CD4-positive, alpha-beta T cell treated with Interleukin-6 at 100 ng/mL for 8 hours (primary cell): ENCODE measurements at regions not wholly inside any gene's neighbourhood (a gene's known extent, or its start where the extent isn't known, plus 50 kb on each side); places are given as distances from the start of the nearest gene placed in this dataset.
"Not testable (repeated sequence)": the region's sequence is repeated elsewhere in the genome, so short reads cannot be mapped to it uniquely, and the experiment has no call there.

Source experiments
- DNase-seq: peaks from one replicate; pipeline ENCODE4 v3.0.0-alpha.2; 2020; ENCODE audit warnings: mixed read lengths, low spot score

DNA sequence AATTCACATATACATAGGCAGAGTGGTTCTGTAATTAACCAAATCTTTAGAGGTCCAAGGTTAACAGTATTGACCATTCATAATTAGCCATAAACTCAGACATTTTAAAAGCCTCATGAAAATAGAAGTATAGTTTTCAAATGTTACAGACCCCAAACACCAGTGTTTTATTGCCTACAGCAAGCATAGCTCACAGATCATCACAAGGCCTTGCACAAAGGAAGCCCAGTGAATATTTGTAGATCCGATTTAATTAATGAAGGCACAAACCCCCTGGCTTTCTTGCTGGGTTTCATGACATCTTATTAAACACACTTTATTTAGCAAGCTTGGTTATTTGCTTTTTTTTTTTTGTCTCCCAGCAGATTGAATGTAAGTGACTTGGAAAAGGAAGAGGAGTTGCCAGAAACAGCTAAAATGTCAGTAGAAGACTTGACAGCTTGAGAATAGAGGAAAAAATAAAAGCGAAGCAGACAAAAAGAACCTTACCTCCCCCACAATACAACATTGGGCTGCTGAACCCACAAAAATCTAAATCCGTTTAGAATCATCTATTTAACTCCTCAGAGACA is 283.9 kb upstream of the TNC start:
- DNase-seq = no peak

DNA sequence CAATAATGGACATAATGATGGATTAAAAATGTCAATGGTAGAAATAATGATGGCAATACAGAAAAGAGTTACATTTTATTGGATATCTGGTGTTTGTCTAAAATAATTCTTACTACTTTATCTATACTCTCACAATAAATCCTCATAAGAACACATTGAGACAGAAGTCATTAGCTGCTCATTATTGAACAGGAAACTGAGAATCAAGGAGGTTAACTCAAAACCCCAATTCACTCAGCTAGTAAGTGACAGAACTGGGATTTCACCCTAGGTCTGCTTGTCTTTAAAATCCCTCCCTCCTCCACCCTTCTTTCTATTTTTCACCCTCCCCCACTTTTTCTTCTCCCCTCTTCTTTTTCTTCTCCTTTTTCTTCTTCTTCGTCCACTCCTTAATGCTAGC is 285.8 kb upstream of the TNC start:
- DNase-seq = no peak

DNA sequence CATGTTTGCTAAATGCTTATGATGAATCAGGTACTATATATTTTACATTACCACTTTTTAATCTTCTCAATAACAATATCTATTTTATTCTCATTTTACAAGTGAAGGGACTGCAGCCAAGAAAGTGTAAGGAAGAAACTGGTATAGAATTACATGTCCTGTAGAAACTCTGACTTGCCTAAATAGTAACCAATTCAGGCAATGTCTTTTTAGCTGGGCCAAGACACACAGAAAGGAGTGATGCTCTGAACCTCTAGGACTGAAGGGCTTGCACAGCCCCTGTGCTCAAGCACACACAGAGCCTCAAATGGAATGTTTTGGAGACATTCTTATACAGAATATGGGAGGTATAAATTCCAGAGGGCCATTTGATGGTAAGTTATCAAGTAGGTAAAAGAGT is 286.4 kb upstream of the TNC start:
- no peak for DNase-seq

DNA sequence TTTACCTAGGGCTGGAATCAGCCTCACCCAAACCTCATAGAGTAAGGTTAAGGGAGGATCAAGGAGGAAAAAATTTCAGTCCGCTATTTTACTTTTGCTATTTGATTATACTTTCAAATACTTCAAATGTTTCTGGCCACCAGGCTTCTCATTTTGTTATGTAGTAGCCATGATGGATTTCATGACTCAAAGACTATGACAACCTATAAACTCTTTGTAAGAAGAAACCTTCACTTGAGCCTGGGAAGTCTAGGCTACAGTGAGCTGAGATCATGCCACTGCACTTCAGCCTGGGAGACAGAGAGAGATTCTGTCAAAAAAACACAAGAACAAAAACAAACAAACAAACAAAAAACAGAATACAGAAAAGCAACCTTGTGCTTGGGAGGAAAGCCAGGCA is 293.6 kb upstream of the TNC start:
- no peak for DNase-seq

DNA sequence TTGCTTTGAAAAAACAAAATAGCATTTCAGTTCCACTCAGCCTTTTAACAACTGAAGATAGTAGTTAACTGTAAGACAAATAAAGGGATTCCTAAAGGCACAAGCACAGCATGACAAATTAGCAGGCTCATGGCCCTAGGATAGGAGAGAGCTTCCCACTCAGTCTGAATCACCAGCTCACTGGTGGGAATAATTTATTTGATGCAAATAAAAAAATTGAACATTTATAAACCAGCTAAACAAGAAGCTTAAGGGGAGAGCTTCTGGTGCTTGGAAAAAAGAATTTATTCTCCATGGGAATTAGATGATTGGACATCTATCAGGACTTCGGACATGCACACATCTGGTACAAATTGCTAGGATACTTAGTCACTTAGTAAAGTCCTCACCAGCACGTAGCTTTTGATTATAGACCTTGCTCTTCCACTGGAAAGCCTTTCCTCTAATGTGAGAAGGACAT is 294.1 kb upstream of the TNC start:
- DNase-seq = no peak

DNA sequence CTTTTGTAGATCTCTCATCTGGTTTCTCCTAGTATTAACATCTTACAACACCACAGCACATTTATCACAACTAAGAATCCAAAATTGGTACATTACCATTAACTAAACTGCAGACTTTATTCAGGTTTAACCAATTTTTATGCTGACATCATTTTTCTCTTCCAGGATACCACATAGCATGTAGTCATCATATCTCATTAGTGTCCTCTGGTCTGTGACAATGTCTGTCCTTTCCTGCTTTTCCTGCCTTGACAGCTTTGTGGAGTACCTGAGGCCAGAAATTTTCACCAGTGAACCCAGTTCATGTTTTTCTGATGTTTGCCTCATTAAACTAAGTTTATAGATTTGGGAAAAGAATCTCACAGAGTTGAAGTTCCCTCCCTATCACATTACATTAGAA is 294.7 kb upstream of the TNC start:
- DNase-seq = no peak

DNA sequence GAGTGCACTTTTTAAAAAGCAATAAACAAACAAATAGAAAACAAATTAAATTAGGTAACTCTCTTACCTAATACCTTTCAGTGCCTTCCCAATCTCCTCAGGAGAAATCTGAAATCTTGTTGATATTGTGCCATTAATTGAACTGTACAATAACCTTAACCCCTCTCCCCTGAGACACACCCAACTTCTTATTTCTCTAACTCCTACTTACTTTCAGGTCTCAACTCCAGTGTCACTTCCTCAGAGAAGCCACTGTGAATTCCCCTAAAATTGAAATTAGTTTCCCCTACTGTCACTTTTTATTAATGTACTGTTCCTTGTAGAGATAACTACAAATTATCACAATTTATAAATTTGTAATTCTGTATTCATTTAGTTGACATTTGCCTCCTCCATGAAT is 295.3 kb upstream of the TNC start:
- DNase-seq = no peak

DNA sequence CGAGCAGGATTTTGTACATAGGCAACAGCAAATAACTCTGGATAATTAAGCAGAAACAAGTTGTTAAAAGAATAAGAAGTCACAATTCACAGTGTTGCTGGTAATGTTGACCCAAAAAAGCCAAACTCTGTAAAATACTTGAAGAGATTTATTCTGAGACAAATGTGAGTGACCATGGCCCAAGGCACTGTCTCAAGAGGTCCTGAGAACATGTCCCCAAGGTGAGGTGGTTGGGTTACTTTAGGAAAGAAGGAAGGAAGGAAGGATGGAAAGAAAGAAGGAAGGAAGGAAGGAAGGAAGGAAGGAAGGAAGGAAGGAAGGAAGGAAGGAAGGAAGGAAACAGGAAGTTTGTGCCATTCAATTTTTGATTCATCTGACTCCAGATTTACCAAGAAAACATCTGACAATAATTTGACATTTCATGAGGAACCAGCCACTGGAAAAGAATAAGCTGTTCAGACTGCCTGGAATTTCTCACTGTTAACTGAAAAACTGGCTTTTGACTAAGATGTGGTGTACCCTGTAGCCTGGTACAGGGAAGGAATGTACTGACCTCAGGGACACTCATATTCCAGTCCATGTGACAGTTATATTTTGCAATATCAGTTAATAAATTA is 295.9 kb upstream of the TNC start:
- DNase-seq = no peak

DNA sequence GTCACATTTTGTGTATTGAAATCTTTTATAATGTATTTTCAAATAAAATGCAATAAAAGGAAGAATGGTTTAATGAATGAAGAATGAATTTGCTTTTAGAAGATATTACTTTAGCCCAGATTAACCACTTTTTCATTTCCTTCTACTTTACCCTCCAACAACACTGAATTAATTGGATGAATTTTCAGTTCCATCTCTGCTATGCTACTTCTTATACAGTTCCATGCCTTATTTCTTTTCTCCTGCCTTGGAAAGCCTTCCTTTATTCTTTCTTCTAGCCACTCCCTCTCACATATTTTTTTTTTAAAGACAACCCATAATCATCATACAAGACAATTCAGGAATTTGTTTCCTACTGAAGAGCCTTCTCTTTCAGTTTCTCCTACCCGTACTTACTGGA is 296.6 kb upstream of the TNC start:
- no peak for DNase-seq

DNA sequence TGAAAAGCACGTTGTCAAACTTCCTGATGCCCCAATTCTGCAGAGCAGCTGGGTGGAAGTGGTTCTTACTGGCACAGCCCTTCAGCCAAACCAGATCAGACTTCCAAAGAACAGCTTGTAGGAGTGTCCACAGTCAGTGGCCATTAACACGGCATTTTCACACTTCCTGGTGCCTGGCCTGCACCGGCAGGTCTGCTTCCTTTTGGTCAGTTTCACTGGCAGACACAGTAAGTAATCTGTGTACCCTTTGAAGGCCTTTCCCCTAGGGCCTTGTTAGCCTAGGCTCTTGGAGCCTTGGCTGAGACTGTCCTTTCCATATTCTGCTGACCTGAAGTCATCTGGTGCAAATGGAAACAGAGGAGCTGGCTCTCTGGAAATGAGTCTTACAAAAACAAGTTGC is 297.5 kb upstream of the TNC start:
- DNase-seq = no peak

DNA sequence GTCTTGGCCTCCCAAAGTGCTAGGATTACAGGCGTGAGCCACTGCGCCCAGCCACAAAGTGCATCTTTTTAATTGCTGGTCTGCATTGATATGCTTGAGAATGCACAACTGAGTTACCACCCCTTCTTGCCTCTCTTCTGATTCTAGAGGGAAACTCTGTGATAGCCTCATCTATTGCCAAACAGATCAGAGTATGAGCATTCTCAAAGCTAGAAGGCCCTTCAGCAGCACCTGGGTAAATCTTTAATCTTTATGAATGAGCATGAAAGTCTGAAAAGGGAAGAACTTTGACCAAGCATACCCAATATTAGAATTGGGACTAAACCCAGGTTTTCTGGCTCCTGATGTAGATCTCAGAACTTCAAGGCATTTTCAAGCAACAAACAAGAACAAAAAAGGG is 298.3 kb upstream of the TNC start:
- no peak for DNase-seq

DNA sequence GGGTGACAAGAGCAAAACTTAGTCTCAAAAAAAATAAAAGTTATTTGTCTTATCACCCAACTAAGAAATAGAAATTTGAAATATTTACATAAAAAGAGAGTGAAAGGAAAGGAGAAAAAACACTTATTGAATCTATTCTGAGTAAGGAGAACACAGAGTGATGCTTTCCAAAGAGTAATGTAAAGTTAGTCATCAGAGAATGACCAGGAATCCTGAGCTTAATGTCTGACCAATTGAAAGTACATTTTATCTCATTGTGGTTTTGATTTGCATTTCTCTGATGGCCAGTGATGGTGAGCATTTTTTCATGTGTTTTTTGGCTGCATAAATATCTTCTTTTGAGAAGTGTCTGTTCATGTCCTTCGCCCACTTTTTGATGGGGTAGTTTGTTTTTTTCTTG is 300.2 kb upstream of the TNC start:
- DNase-seq = not testable (repeated sequence)

DNA sequence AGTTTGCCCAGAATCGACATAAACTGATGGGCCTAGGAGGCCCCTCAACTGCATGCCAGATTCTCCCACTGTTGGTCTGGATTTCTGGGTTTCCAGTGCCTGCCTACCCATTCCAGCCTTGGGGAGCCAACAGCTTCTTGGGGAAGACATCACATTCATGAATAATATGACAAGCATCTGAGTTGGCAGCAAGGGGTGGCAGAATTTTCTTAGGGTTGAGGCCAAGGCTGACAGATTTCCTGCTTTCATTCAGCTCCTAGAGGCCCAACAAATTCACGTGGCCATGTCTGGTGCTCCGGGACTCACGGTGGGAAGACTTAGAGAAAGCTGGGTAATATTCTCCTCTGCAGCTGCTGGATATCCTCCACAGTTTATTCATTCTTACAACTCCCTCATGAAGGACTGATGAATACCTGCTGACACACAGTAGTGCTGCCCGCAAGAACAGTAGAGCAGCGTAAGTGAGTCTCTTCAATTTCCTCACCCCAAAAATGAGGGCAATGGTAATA is 305.0 kb upstream of the TNC start:
- no peak for DNase-seq

DNA sequence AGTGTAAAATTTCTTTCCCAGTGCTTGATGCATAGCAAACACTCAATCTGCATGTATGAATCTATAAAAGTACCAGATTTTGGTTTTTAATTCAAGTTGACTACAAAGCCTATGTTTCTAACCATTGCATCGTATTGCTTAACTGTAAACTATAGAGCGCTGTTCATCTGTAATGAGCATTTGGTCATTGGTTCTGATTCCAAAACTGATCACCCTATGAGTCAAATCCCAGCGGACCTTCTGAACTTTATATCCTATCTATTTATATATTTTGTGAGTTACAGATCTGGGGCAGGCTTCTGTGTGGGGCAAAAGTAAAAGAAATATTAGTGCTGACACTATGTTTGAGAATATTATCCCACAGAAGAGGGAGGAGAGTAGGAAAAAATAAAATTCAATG is 305.7 kb upstream of the TNC start:
- no peak for DNase-seq

DNA sequence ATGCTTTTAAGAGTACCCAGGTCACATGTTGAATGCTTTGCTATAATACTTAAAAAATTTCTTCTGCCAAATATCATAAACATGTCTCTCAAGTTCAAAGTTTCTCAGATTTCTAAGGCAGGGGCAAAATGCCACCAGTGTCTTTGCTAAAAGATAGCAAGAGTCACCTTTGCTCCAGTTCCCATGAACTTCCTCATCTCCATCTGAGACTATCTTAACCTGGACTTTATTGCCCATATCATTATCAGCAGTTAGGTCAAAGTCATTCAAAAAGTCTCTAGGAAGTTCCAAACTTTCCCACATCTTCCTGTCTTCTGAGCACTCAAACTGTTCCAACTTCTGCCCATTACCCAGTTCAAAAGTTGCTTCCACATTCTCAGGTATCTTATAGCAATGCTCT is 307.6 kb upstream of the TNC start:
- no peak for DNase-seq

DNA sequence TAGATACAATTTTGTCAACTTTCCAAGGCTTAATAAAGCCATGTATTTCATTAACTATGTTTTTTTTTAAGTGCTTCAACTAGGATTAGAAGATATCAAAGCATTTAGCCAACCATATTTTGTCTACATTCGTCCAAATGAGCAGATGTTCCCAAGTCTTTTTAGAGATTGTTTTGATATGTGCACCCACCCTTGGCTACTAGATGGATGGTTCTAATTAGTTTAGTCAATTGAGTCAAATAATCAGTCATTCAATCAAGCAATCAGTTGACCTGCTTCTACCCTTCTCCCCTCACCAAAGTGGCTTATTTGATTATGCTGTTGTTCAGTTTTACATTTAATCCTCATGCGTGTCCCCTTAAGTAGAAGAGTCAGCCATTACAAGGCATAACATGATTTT is 319.5 kb upstream of the TNC start:
- no peak for DNase-seq

DNA sequence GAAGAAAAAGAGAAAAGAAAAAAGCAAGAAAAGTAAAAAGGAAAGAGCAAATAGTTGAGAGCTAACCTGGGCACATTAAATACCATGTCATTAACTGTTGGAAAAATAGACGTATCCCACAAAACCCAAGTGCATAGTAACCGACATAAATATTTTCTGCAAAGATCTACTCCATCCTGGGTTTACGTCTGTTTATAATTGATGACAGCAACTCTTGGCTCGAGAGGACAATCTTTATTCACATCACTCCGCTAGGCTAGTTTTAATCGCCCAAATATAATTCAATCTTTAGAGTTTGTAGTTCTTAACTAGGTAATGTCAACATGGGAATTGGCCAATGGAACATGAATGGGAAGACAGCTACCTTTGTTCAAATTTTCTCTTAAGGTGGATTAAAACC is 321.7 kb upstream of the TNC start:
- DNase-seq = no peak

DNA sequence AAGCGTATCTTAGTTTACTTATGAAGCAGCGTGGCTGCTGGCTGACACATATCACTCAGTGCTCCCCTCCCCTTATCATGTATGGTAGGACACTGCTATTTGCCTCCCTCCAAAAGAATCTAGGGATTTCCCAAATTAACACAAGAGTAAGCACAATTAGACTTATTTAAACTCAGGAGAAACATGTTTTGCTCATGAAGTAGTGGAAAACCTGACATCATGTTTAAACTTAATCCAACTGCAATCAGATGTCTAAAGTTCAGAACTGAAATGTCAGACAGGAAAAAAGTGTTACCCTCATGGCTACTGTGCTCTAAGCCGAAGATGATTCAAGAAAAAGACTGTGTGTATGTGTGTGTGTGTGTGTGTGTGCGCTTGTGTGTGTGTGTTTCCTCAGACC is 324.1 kb upstream of the TNC start:
- no peak for DNase-seq

DNA sequence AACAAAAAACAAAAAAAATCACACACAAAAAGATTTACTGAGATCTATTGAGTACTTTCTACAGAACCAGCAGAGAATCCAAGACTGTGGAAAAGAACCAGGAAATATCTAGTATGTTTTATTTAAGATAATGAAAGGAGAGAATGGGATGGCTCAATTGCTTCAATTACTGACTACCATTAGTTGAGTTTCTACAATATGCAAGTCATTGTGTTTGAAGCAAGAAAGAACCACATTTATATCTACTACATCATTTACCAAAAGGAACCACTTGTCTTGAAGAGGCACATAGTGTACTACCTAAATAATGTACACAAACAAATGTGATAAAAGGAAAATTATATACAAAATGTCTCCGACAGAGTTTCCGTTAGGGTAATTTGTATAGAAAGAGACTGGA is 325.9 kb upstream of the TNC start:
- no peak for DNase-seq

DNA sequence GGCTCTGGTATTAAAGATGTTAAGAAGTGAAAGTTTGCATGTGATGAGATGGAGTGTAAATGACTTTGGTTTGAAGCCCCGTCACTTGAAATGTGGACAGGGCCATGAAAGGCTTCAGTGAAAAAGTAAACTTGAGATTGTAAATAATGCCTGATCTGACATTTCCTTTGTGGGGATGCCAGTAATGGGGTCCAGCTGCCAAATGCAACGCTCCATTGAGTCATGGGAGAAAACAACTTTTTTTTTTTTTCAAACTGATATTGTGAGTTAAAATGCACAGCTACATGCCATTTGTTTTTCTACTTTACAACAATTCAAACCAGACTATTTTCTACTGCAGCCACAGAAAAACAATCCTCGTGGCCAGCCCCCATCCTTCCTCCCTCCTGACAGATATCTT is 327.0 kb upstream of the TNC start:
- no peak for DNase-seq

DNA sequence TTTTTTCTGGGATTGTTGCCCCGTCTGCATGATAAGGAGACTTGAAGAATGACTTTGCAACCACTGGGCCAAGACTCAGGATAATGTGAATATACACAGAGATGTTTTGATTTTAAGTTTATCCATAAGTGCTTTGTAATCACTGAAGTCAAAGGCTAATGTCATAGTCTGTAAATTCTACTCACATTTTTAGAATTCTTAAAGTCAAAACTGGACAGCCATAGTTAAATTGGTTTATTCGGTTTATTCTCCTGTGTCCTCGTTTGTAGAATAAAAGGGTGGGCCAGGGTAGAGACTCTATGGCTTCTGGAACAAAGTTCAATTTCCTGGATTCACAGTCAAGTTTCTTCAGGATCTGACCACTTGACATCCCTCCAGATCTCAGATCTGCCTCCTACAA is 327.7 kb upstream of the TNC start:
- DNase-seq = no peak

DNA sequence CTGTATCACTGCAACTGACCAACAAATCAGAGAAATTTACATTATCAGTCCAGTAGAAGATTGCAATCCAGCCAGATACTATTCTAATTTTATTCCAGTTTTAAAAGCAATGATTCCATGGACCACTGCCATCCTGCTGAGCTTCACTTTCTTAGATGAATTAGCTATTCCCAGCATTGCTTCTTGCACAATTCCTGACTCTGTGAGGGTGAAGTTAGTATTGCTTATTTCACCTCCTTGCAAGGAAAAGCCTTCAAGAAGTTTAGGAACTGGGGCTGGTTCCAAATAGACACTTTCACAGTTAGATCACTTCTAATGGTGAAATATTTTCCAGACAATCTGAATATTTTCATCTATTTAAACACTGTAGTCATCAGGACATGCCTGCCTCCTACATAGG is 338.6 kb upstream of the TNC start:
- no peak for DNase-seq

DNA sequence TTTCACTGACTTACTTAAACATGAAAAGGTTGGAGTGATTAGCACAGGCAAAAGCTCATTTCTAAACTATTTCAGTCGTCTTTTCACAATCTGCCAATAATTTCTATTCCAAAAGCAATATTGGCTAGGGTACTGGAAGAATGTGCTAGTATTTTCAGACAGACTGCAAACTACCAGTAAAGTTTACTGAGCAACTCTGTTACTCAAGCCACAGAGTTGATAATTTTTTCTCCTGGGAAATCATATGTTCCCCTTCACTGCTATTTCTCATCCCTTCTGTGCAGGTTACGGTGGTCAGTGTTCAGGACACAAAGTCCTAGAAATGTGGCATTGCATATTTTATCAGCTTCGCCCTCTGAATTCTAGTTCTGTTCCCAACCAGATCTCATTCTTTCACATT is 343.3 kb upstream of the TNC start:
- no peak for DNase-seq

DNA sequence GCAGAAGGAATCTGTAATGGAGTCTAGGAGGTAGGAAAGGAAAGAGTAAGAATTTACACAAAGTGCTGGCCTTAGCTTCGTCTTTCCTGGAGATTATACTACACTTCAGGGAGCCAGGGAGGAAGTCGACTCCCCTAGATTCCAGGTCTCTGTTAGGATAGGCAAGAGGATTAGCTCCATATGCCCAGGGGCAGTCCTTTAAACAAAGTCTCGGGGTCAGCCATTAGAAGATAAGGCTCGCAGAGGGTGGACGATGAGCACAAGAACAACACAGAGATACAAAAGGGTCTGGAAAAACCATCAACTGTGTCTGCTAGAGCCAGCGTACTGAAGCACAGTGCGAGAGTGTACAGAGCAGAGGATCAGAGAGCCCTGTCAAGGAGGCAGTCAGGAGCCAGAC is 344.7 kb upstream of the TNC start:
- DNase-seq = no peak
